ENCODE measurements at regions not wholly inside any gene's neighbourhood (a gene's known extent, or its start where the extent isn't known, plus 50 kb on each side); places are given as distances from the start of the nearest gene placed in this dataset.
"Not testable (repeated sequence)": the region's sequence is repeated elsewhere in the genome, so short reads cannot be mapped to it uniquely, and the experiment has no call there.

DNA sequence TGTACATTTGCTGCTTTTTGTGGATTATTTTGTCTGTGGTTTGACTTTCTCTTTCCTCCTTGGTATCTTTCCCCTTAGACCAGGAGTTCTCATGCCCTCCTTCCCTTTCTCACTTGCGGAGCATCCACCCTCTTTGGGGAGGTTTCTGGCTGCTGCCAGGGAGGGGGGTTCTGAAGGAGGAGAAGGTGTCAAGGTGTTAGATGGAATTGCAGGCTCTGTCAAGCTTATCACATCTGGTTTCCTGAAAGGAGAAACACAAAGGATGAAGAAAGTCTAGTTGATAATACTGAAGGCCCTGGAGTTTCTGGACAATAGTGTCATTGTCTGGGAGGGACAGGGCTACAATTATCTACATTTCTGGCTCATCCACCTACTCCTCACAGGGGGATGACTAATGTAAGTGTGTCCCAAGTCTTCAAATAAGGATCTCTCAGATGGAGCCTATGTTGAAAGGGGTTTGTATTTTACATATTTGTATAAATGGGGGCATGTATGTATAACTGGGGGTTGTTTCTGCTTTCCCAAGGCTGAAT is 217.3 kb upstream of the CCDC196 start:
- no peak for DNase-seq (ENCODE audit: low read depth)
- TF ChIP-seq, protein P1, sequence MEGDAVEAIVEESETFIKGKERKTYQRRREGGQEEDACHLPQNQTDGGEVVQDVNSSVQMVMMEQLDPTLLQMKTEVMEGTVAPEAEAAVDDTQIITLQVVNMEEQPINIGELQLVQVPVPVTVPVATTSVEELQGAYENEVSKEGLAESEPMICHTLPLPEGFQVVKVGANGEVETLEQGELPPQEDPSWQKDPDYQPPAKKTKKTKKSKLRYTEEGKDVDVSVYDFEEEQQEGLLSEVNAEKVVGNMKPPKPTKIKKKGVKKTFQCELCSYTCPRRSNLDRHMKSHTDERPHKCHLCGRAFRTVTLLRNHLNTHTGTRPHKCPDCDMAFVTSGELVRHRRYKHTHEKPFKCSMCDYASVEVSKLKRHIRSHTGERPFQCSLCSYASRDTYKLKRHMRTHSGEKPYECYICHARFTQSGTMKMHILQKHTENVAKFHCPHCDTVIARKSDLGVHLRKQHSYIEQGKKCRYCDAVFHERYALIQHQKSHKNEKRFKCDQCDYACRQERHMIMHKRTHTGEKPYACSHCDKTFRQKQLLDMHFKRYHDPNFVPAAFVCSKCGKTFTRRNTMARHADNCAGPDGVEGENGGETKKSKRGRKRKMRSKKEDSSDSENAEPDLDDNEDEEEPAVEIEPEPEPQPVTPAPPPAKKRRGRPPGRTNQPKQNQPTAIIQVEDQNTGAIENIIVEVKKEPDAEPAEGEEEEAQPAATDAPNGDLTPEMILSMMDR (IDR thresholded peaks at IDR 0.05; ENCODE audit: insufficient read depth, low read depth, low read length, missing control alignments), result no peak
- no peak overlapping the region for H3K4me3 ChIP-seq (ENCODE audit: low read length)

GRCh38 chr14:66272221-66272620 is 213.9 kb upstream of the CCDC196 start:
- TF ChIP-seq, protein P1 (IDR thresholded peaks at IDR 0.05; ENCODE audit: insufficient read depth, low read depth, low read length, missing control alignments), result no peak
- H3K4me3 ChIP-seq (ENCODE audit: low read length), result no peak overlapping the region
- DNase-seq (ENCODE audit: low read depth), result no peak

DNA sequence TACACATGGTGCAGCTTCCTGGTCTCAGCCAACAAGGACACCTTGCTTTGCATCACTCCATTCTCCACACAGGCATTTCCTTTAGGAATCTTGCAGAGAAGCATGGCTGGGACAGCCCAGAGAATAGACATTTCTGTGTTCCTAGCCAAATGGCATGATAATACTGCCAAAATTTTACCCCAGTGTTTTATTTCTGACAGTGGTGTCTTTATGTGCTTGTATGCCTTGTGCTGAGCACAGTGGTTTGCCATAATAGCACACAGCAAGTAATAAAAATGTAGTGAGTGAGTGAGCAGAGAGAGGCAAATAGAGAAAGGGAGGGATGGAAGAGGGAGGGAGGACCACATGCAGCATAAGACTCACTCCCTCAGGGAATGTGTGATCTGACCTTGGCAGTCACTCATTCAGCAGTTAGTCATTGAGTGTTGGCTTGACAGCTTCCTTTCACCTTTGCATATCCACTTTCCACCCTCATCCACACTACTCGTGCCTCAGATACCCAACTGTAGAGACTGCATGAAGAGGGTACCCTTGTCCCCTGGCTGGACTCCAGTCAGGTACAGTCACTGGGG is 212.8 kb upstream of the CCDC196 start:
- peak; percentile 4 for DNase-seq (ENCODE audit: low read depth)
- TF ChIP-seq, protein P1 (IDR thresholded peaks at IDR 0.05; ENCODE audit: insufficient read depth, low read depth, low read length, missing control alignments), result no peak
- H3K4me3 ChIP-seq (ENCODE audit: low read length), result no peak overlapping the region

- H3K4me3 ChIP-seq (ENCODE audit: low read length); DNase-seq (ENCODE audit: low read depth): not testable (repeated sequence)
Observed at GRCh38 chr14:66278418-66278817, 207.8 kb upstream of the CCDC196 start.

- TF ChIP-seq, protein P1 (IDR thresholded peaks at IDR 0.05; ENCODE audit: insufficient read depth, low read depth, low read length, missing control alignments), result no peak
Observed at GRCh38 chr14:66281036-66281776, 205.0 kb upstream of the CCDC196 start.

DNA sequence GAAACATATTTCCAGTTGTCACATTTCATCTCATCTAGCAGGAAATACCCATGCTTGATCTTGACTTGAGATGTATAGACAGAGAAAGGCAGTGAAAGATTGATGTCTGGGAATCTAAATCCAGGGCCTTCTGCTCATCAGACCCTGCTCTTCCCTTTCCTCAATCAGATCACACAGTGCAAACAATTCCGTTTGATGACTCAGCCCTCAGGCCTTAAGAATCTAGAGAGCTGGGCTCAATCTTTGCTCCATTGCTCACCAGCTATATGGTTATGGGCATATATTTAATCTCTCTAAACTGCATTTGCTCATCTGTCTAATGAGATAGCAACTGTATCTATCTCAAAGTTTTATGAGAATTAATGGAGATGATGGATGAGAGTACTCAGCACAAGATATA is 201.8 kb upstream of the CCDC196 start:
- DNase-seq (ENCODE audit: low read depth), result peak; percentile 65
- no peak overlapping the region for H3K4me3 ChIP-seq (ENCODE audit: low read length)
- TF ChIP-seq, protein P1 (IDR thresholded peaks at IDR 0.05; ENCODE audit: insufficient read depth, low read depth, low read length, missing control alignments), result no peak

More at GRCh38 chr14:66281036-66281776, 205.0 kb upstream of the CCDC196 start:
- DNase-seq (ENCODE audit: low read depth), result no peak
- H3K4me3 ChIP-seq (ENCODE audit: low read length), result no peak overlapping the region

DNA sequence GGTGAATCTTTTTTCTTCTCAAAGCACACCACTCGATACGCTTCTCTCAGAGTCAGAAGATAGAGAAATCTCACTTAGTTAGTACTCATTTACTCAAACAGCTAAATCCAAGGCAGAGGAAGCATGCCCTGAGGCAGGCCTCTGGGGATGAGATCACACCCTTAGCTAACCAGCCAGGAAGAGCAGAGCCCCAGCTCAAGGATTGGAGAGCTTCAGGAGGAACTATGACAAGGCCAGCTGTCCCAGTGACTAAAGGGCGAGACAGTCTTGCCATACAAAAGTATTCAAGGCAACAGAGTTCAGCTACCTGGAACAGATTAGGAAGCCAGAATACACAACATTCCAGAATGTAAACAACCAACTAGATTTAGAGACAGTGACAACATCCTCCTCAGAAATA is 197.7 kb upstream of the CCDC196 start:
- no peak overlapping the region for H3K4me3 ChIP-seq (ENCODE audit: low read length)
- TF ChIP-seq, protein P1 (IDR thresholded peaks at IDR 0.05; ENCODE audit: insufficient read depth, low read depth, low read length, missing control alignments), result no peak
- peak; percentile 53 for DNase-seq (ENCODE audit: low read depth)

Measured in epithelial cell of esophagus (primary cell).